ENCODE measurements at regions not wholly inside any gene's neighbourhood (a gene's known extent, or its start where the extent isn't known, plus 50 kb on each side); places are given as distances from the start of the nearest gene placed in this dataset.

DNA sequence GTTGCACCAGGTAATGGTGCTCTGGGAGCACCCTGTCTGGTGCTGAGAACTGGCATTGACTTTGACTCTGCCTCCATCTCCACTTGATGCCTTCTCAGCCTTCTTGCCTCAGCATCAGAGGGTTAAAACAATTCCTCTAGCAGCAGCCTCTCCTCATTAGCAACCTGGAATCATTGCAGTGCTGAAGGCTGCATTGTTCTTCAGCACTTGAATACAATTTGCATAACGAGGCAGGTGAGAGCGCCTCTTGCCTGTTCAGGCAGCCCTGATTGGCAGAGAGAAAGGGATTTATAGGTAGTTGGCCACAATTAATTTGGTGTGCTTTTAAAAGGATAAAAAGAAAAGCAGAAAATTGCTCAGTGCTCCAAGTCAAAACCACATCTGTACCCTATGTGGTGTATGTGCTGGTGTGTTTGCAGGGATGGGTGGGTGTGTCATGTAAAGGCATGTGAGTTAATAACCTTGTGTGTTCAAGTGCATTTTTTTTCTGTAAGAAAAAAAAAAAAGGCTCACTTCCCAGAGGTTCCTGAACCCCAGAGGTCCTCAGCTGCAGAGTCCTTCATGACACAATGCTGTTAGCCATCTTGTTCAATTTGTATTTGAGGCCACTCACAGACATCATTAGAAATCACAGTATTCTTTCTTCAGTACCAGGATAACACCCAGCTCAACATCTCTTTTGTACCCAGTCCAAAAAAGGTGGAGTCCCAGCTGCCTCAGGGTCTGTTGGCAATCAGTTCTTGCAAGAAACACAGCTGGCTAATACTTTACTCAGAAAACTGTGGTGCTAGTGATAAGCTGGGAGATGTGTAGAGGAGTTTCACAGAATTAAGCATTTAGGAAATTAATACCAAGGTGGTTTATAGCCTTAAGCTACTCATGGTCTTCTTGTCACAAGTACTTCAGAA is 385.6 kb downstream of the GRIN2B start:
- Histone ChIP-seq H3K4me1 (no peaks in the 10 kb centered on the region), H3K27me3 (no peaks in the 10 kb centered on the region), H3K4me3 (no peak overlapping the region), H3K27ac (no peak overlapping the region), H3K9me3 (no peaks in the 10 kb centered on the region), H3K36me3 (no peaks in the 10 kb centered on the region)
- WGBS = 37% methylated on average over 2 of the region's 2 CpGs
- DNase-seq (ENCODE audit: low spot score in 2 of 2) = no peak
- TF ChIP-seq POLR2A (IDR thresholded peaks at IDR 0.05) = no peak
- TF ChIP-seq, protein P1, sequence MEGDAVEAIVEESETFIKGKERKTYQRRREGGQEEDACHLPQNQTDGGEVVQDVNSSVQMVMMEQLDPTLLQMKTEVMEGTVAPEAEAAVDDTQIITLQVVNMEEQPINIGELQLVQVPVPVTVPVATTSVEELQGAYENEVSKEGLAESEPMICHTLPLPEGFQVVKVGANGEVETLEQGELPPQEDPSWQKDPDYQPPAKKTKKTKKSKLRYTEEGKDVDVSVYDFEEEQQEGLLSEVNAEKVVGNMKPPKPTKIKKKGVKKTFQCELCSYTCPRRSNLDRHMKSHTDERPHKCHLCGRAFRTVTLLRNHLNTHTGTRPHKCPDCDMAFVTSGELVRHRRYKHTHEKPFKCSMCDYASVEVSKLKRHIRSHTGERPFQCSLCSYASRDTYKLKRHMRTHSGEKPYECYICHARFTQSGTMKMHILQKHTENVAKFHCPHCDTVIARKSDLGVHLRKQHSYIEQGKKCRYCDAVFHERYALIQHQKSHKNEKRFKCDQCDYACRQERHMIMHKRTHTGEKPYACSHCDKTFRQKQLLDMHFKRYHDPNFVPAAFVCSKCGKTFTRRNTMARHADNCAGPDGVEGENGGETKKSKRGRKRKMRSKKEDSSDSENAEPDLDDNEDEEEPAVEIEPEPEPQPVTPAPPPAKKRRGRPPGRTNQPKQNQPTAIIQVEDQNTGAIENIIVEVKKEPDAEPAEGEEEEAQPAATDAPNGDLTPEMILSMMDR (IDR thresholded peaks at IDR 0.05) = no peak

DNA sequence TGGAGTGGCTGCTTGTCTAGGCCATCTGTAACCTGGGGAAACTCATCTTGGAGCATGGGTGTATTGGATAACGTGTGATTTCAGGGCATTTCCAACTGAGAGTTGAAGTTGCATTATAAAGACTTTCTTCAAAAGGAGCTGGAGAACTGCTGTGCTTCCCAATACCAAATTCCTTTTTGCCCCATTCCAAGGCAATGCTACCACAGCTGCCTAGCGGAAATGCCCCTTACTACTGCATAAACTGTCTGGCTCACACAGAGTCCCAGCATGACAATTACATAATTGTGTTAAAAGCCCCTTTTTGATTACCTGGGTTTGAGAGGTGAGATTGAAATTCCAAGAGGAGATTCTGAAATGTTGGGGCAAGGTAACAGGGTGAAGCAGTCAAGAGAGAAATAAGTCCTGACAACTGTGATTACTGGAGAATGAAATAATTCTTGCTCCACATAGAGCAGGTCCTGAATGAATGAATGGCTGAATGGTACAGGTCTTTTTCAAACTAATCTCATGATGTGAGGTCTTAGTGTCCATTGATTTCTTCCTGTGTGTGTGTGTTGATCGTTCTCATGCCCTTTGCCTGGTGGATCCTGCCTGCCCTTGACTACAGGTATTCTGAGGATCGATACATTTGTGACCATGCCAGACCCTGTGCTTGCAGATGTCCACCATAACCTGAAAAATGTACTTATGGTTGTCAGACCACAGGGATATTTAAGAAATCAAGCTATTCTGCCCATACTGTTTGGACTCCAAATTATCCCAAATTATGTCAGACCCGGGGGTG is 386.5 kb downstream of the GRIN2B start:
- H3K4me3 ChIP-seq = no peak overlapping the region
- no peaks in the 10 kb centered on the region for H3K9me3 ChIP-seq
- no peak for DNase-seq (ENCODE audit: low spot score in 2 of 2)
- no peak overlapping the region for H3K27ac ChIP-seq
- TF ChIP-seq EP300 (IDR thresholded peaks at IDR 0.05) (no peak), POLR2A (IDR thresholded peaks at IDR 0.05) (no peak), POLR2AphosphoS5 (IDR thresholded peaks at IDR 0.05) (no peak)
- TF ChIP-seq, protein P1 (IDR thresholded peaks at IDR 0.05) = no peak
- WGBS = 85% methylated on average over 5 of the region's 5 CpGs
- H3K27me3 ChIP-seq = no peaks in the 10 kb centered on the region
- H3K4me1 ChIP-seq = no peaks in the 10 kb centered on the region
- H3K36me3 ChIP-seq = no peaks in the 10 kb centered on the region

DNA sequence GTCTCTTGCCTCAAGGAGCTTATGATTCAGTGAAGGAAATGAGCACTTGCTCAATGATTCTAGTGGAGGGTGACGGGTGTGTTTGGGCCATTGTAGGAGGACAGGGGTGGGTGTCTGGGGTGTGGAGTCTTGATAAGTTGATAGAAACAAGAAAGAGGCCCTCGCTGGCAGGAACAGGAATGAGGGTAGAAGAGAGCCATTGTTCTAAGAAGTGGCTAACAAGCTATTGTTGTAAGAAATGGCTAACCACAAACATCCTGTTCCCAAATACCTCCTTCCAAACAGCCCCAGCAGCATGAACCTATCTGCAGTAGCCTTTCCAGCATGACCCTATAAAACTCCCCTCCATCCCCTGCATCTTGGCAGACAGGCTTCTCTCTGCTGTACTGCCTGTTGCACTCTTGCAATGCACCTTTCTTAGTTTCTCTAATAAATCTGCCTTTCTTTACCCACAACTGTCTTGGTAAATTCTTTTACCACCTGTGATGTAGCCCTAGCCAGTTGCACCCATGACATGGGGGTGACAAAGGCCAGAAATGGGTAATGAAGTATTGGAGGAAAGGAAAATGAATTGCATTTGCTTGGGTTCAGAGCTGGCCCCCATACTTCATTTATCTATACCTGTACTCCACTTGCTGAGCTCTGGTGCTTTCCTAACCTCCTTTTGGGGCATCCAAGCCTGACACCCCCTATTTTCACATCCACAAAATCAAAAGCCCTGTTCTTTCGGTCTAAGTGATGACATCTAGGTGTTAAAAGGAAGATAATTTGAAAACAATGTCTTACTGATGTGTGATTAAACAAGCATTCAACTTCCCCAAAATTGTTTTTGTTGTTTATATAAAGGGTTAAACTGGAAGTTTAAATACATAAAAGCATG is 389.1 kb downstream of the GRIN2B start:
- Histone ChIP-seq H3K36me3 (no peaks in the 10 kb centered on the region), H3K4me3 (no peak overlapping the region), H3K9me3 (no peaks in the 10 kb centered on the region), H3K27me3 (no peaks in the 10 kb centered on the region), H3K4me1 (no peaks in the 10 kb centered on the region), H3K27ac (no peak overlapping the region)
- TF ChIP-seq, protein P1 (IDR thresholded peaks at IDR 0.05) = no peak
- no peak for TF ChIP-seq POLR2AphosphoS5 (IDR thresholded peaks at IDR 0.05)
- no peak for TF ChIP-seq POLR2A (IDR thresholded peaks at IDR 0.05)
- TF ChIP-seq EP300 (IDR thresholded peaks at IDR 0.05) = no peak
- DNase-seq (ENCODE audit: low spot score in 2 of 2) = no peak
- WGBS = 76% methylated on average over 3 of the region's 3 CpGs

DNA sequence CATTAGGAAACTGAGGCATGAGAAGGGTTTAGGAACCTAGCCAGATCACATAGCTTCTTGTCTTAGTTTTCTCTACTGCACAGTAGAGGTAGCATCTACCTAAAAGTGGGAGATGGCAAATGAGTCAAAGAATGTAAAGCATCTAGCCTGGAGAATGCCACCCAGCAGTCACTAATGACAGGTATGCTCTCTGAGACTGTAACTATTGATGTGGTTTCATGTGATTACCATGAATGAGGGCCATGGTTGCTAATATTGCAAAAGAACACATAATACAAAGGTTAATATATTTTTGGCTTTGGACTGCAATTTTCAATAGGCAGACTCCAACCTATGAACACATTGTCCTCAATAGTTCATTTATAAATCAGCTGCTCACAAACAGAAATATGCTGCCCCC is 389.9 kb downstream of the GRIN2B start:
- no peak for DNase-seq (ENCODE audit: low spot score in 2 of 2)
- TF ChIP-seq, protein P1 (IDR thresholded peaks at IDR 0.05) = no peak
- TF ChIP-seq EP300 (IDR thresholded peaks at IDR 0.05) = no peak
- TF ChIP-seq POLR2A (IDR thresholded peaks at IDR 0.05) = no peak
- TF ChIP-seq POLR2AphosphoS5 (IDR thresholded peaks at IDR 0.05) = no peak
- H3K4me3 ChIP-seq = no peak overlapping the region
- H3K36me3 ChIP-seq = no peaks in the 10 kb centered on the region
- H3K9me3 ChIP-seq = no peaks in the 10 kb centered on the region
- H3K27me3 ChIP-seq = no peaks in the 10 kb centered on the region
- H3K4me1 ChIP-seq = no peaks in the 10 kb centered on the region
- H3K27ac ChIP-seq = no peak overlapping the region
